ENCODE measurements at regions not wholly inside any gene's neighbourhood (a gene's known extent, or its start where the extent isn't known, plus 50 kb on each side); places are given as distances from the start of the nearest gene placed in this dataset.

GRCh38 chr10:26367771-26368170 lies 70.4 kb upstream of the APBB1IP start:
- H3K4me2 ChIP-seq (ENCODE audit: insufficient read depth, low read length), result no peak overlapping the region
- CTCF ChIA-PET (ENCODE audit: low intra/inter-chr PET ratio), result no interaction called here
- BruUV-seq (replicated peaks), result no TSS peak
- TF ChIP-seq CREBBP (IDR thresholded peaks at IDR 0.05; ENCODE audit: low read depth, low read length) (no peak), EHMT2 (IDR thresholded peaks at IDR 0.05) (peak; percentile 91), REST (IDR thresholded peaks at IDR 0.05; ENCODE audit: borderline replicate concordance) (peak; percentile 98), REST (CRISPR knock-in tag; IDR thresholded peaks at IDR 0.05; ENCODE audit: low read depth) (peak; percentile 90), SRF (CRISPR knock-in tag; IDR thresholded peaks at IDR 0.05) (no peak), KAT2B (IDR thresholded peaks at IDR 0.05; ENCODE audit: low read depth, low read length) (no peak), JUN (IDR thresholded peaks at IDR 0.05; ENCODE audit: borderline replicate concordance, low read depth, low read length) (no peak), JUN (CRISPR knock-in tag; IDR thresholded peaks at IDR 0.05; ENCODE audit: borderline replicate concordance) (no peak), TRIM25 (IDR thresholded peaks at IDR 0.05; ENCODE audit: borderline replicate concordance) (no peak), ZNF174 (CRISPR knock-in tag; IDR thresholded peaks at IDR 0.05) (no peak), ZSCAN29 (IDR thresholded peaks at IDR 0.05) (no peak)

More at GRCh38 chr10:26367771-26368170, 70.4 kb upstream of the APBB1IP start:
- H3K9me1 ChIP-seq (ENCODE audit: control insufficient read depth, insufficient read depth, low read length), result no peaks in the 10 kb centered on the region
- no peaks in the 10 kb centered on the region for H3K4me1 ChIP-seq (replicated peaks in 1 of 2; ENCODE audit: control insufficient read depth in 2 of 2, insufficient read depth in 2 of 2, low read length in 2 of 2)
- ATAC-seq (no peak), FAIRE-seq (peak; percentile 56), DNase-seq (ENCODE audit: extremely low read depth in 1 of 4, low spot score in 3 of 4) (peak; percentile 26 to 33 (median 30))
- no peaks in the 10 kb centered on the region for H3K36me3 ChIP-seq (ENCODE audit: control insufficient read depth, insufficient read depth, low read length)
- no peaks in the 10 kb centered on the region for H3K27me3 ChIP-seq (ENCODE audit: control insufficient read depth in 2 of 2, insufficient read depth in 2 of 2, low read length in 2 of 2)
- intact Hi-C loops (cut with micrococcal nuclease) (no loop called here), in situ Hi-C loops (cut with MboI) (no loop called here)
- no peak overlapping the region for H3K27ac ChIP-seq (ENCODE audit: extremely low read depth, low read depth, low read length)
- H3K9ac ChIP-seq (ENCODE audit: insufficient read depth in 1 of 2, low read depth in 2 of 2, low read length in 2 of 2), result no peak overlapping the region
- H3K79me2 ChIP-seq (ENCODE audit: control insufficient read depth, insufficient read depth, low read length), result no peaks in the 10 kb centered on the region
- no peak overlapping the region for H3K4me3 ChIP-seq
- no peak overlapping the region for H2AFZ ChIP-seq (ENCODE audit: low read depth, low read length)
- POLR2A ChIA-PET, result no interaction called here
- no peaks in the 10 kb centered on the region for H4K20me1 ChIP-seq (replicated peaks; ENCODE audit: control insufficient read depth, insufficient read depth, low read length)
- H3K9me3 ChIP-seq (replicated peaks; ENCODE audit: control insufficient read depth, insufficient read depth, low read depth, low read length), result no peaks in the 10 kb centered on the region
- 0% methylated on average over 3 of the region's 3 CpGs for WGBS (ENCODE audit: insufficient coverage, low coverage, missing lambda C conversion rate)

Data from K562 (cell line).